IPS DF 6.9 (cell line): ENCODE measurements at regions not wholly inside any gene's neighbourhood (a gene's known extent, or its start where the extent isn't known, plus 50 kb on each side); places are given as distances from the start of the nearest gene placed in this dataset.

ENCODE experiments used
- DNase-seq: peaks from one replicate; pipeline ENCODE4 v3.0.0-alpha.2; 2013; ENCODE audit warnings: low read depth, low spot score
- H3K27ac ChIP-seq: one replicate; pipeline ENCODE4 v1.5.1; 2013; ENCODE audit warnings: low read length, control low read depth
- H3K27me3 ChIP-seq: 2 replicates; pipeline ENCODE4 v1.6.1; 2013; ENCODE audit warnings: mild to moderate bottlenecking, low read length; ENCODE audit not compliant: control insufficient read depth, insufficient read depth
- H3K36me3 ChIP-seq: 2 replicates; pipeline ENCODE4 v1.6.1; 2013; ENCODE audit warnings: low read length; ENCODE audit not compliant: control insufficient read depth, insufficient read depth
- H3K4me1 ChIP-seq: 2 replicates; pipeline ENCODE4 v1.6.1; 2013; ENCODE audit warnings: low read length; ENCODE audit not compliant: control insufficient read depth, insufficient read depth
- H3K4me3 ChIP-seq: 2 replicates; pipeline ENCODE4 v1.5.1; 2013; ENCODE audit warnings: mild to moderate bottlenecking, low read length
- H3K9me3 ChIP-seq: 2 replicates; pipeline ENCODE4 v1.6.1; 2013; ENCODE audit warnings: low read length, inconsistent platforms; ENCODE audit not compliant: control insufficient read depth, insufficient read depth
- WGBS: extraction: QIAGEN DNeasy Blood & Tissue Kit; methylation state at CpG from one replicate; pipeline ENCODE4 v1.1.7; 2013; ENCODE audit warnings: mixed read lengths, missing lambda C conversion rate; ENCODE audit not compliant: insufficient read length, insufficient coverage; 5-methylcytosine and 5-hydroxymethylcytosine counted together

DNA sequence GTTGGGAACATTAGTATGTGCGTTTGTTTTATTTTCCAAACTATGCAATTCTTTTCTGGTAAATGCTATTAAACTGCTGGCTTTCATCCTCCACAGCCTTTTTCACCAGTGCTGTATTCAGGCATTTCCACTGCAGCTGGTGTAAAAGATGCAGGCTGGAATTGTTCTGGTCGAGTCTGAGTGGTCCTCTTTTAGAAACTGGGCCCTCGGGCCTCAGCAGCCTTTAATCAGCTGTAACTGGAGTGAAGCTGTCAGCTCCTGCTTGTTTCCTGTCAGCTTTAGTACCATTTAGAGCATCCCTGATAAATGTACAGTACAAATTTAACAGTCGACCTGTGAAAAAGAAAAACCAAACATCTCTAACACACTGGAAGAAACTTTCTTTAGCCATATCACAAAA, 979.6 kb downstream of the TFAP2A start:
- no peak overlapping the region for H3K27ac ChIP-seq
- WGBS, result no CpG with 5 or more reads among the region's 4 CpGs
- no peaks in the 10 kb centered on the region for H3K9me3 ChIP-seq
- H3K4me1 ChIP-seq, result no peaks in the 10 kb centered on the region
- H3K4me3 ChIP-seq, result no peak overlapping the region
- no peak for DNase-seq
- no peaks in the 10 kb centered on the region for H3K27me3 ChIP-seq
- no peaks in the 10 kb centered on the region for H3K36me3 ChIP-seq

- no peaks in the 10 kb centered on the region for H3K27me3 ChIP-seq
- H3K4me3 ChIP-seq, result no peak overlapping the region
- no peaks in the 10 kb centered on the region for H3K9me3 ChIP-seq
- no peaks in the 10 kb centered on the region for H3K36me3 ChIP-seq
- no peak overlapping the region for H3K27ac ChIP-seq
- WGBS, result no CpG with 5 or more reads among the region's 4 CpGs
- H3K4me1 ChIP-seq, result no peaks in the 10 kb centered on the region
- DNase-seq, result no peak
Observed at GRCh38 chr6:9431945-9432344, 982.9 kb downstream of the TFAP2A start.

DNA sequence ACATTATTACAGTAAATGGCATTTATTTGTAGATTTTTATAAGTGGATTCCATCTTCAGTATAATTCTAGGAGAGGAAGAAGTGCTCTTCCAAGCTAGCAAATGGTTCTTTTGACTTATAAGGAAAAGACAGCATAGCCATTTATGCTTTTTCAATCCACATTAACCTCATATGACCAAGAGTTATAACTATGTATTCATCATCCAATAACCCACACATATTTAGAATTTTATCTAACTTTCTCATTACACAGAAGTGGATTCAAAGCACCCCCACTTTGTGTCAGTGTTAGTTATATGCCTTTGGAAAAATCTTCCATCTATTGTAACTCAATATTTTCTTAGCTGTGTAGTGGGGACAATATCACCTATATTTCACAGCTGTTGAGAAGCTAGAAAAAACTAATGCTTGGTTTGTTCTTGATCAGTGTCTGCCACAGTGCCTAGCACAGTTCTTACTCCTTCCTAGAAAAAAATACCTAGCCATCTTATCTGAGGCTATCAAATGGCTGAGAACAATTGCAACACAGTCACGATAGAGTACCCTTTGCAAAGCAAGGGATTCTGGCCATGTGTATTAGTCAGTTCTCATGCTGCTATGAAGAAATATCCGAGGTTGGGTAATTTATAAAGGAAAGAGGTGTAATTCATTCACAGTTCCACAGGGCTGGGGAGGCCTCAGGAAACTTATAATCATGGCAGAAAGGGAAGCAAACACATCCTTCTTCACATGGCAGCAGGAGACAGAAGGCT, 986.3 kb downstream of the TFAP2A start:
- no peaks in the 10 kb centered on the region for H3K36me3 ChIP-seq
- WGBS, result no CpG with 5 or more reads among the region's 2 CpGs

DNA sequence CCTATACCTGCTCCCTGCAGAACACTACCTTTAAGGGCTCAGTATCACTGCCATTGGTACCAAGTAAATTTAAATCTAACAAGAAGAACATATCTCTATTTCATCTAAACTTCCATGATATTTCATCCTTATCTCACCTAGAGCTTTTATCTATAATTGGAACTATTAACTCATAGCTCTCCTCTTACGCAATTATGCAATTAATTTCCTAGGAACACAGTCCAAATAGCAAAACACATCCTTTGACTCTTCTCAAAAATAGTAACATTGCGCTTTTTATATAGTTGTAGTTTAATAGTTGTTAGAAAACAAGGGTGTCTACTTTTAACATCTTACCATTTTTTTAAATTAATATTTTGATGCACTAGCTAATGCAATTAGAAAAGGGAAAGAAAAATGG, 986.8 kb upstream of the SLC35B3 start:
- H3K4me1 ChIP-seq, result peaks cover 1% of the 10 kb centered on the region; the same call in 1 of the 2 replicates
- no peak overlapping the region for H3K4me3 ChIP-seq
- H3K27me3 ChIP-seq, result no peaks in the 10 kb centered on the region
- H3K27ac ChIP-seq, result no peak overlapping the region
- DNase-seq, result no peak
- no peaks in the 10 kb centered on the region for H3K9me3 ChIP-seq
- H3K36me3 ChIP-seq, result no peaks in the 10 kb centered on the region
- WGBS, result no CpG with 5 or more reads among the region's 2 CpGs

More for the DNA sequence above, 986.3 kb downstream of the TFAP2A start:
- DNase-seq, result no peak
- H3K27me3 ChIP-seq, result no peaks in the 10 kb centered on the region
- H3K27ac ChIP-seq, result no peak overlapping the region
- no peak overlapping the region for H3K4me3 ChIP-seq
- no peaks in the 10 kb centered on the region for H3K9me3 ChIP-seq
- H3K4me1 ChIP-seq, result no peaks in the 10 kb centered on the region

GRCh38 chr6:9420316-9421015, 985.1 kb upstream of the SLC35B3 start:
- no CpG with 5 or more reads among the region's 6 CpGs for WGBS
- no peak overlapping the region for H3K27ac ChIP-seq
- H3K4me3 ChIP-seq, result no peak overlapping the region
- H3K9me3 ChIP-seq, result no peaks in the 10 kb centered on the region
- no peak for DNase-seq
- H3K36me3 ChIP-seq, result no peaks in the 10 kb centered on the region
- no peaks in the 10 kb centered on the region for H3K27me3 ChIP-seq
- H3K4me1 ChIP-seq, result peaks cover 1% of the 10 kb centered on the region; the same call in 1 of the 2 replicates

DNA sequence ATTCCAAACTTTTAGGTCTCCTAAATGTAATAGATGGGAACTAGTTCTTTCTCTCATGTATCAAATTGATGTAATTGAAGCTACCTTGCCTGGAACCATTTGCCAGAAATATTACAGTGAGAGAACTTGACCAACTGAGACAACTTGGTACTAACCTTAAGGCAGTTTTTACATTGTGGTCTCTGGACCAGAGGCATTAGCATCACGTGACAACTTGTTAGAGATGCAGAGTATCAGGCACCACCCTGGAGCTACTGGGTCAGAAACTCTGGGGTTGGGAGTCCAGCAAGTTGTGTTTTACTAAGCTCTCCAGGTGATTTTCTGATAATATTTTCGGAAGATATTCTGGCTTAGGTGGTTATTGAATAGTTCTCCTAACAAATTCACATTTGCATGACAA, 982.1 kb upstream of the SLC35B3 start:
- no CpG with 5 or more reads among the region's 2 CpGs for WGBS
- Histone ChIP-seq H3K4me3 (no peak overlapping the region), H3K36me3 (no peaks in the 10 kb centered on the region), H3K27ac (no peak overlapping the region), H3K27me3 (no peaks in the 10 kb centered on the region), H3K9me3 (no peaks in the 10 kb centered on the region), H3K4me1 (no peaks in the 10 kb centered on the region)
- DNase-seq, result no peak

DNA sequence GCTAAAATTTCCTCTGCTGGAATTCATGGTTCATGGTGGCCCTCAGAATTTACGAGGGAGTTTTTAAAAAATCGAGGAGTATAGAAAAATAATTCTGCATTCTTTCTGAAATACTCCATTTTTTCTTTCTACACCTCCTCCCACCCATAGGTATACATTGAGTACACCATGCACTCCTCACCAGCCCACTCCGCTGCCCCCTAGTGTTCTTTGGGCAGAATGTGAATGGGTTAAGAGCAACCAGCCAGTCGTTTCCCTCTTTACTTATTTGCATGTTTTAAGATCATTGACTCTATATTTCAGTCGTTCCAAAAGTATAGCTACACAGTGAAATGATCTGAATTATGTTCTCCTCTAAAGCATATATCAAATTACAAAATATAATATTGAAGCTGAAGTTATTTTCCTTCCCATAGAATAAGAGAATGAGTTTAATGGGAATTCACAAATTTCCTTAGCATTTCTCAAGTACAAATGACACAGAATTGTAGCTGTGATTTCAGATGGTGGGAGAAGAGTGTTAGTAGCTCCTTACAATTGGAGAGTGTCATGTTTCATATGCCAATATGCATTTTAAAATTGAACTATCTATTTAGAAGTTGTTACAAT, 977.7 kb upstream of the SLC35B3 start:
- no CpG with 5 or more reads among the region's 5 CpGs for WGBS
- no peaks in the 10 kb centered on the region for H3K9me3 ChIP-seq
- no peaks in the 10 kb centered on the region for H3K27me3 ChIP-seq
- DNase-seq, result peak; percentile 27
- no peaks in the 10 kb centered on the region for H3K4me1 ChIP-seq
- H3K27ac ChIP-seq, result no peak overlapping the region
- H3K4me3 ChIP-seq, result no peak overlapping the region
- H3K36me3 ChIP-seq, result no peaks in the 10 kb centered on the region

- Histone ChIP-seq H3K36me3 (no peaks in the 10 kb centered on the region), H3K27me3 (no peaks in the 10 kb centered on the region), H3K27ac (no peak overlapping the region), H3K9me3 (no peaks in the 10 kb centered on the region), H3K4me1 (no peaks in the 10 kb centered on the region), H3K4me3 (no peak overlapping the region)
- WGBS, result no CpG with 5 or more reads among the region's 2 CpGs
- DNase-seq, result no peak
Observed at GRCh38 chr6:9409126-9409525, 973.8 kb upstream of the SLC35B3 start.

DNA sequence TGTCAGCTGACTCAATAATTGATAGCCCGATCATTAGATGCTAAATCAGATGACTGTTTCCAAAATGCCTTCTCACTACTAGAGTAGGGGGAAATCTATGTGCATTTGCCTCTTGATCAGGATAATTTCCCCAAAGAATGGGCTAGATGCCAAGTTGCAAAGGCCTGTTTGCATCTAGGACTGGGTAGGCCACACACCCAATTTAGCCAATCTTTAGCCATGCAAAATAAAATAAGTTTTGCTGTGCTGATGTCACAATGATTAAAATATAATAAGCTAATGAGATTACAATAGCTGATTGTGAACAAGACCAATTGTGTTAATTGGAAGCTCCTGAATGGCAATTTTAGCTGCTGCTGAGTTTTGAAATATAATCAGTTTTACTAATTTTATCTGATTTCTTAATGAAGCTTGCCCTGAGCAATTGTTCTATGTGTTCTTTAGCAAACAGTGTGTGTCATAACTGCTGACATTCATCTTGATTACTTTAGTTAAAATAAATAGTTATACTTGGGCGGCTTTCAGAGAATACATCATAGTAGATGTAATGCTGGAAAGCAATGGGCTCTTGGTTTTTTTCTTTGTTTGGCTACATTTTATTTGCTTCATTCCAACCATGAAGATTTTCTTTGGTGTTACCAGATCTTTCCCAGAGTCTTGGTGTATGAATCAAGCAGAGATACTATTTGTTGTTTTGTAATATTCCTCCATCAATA, 973.2 kb upstream of the SLC35B3 start:
- H3K4me3 ChIP-seq, result no peak overlapping the region
- H3K9me3 ChIP-seq, result no peaks in the 10 kb centered on the region
- no peak for DNase-seq
- H3K27me3 ChIP-seq, result no peaks in the 10 kb centered on the region
- no CpG with 5 or more reads among the region's 2 CpGs for WGBS
- no peaks in the 10 kb centered on the region for H3K36me3 ChIP-seq
- H3K27ac ChIP-seq, result no peak overlapping the region
- no peaks in the 10 kb centered on the region for H3K4me1 ChIP-seq

- Histone ChIP-seq H3K27me3 (no peaks in the 10 kb centered on the region), H3K4me1 (no peaks in the 10 kb centered on the region), H3K4me3 (no peak overlapping the region), H3K27ac (no peak overlapping the region), H3K9me3 (no peaks in the 10 kb centered on the region), H3K36me3 (no peaks in the 10 kb centered on the region)
- no peak for DNase-seq
- no CpG with 5 or more reads among the region's 7 CpGs for WGBS
Observed at GRCh38 chr6:9405825-9406224, 970.5 kb upstream of the SLC35B3 start.
